ENCODE measurements at regions not wholly inside any gene's neighbourhood (a gene's known extent, or its start where the extent isn't known, plus 50 kb on each side); places are given as distances from the start of the nearest gene placed in this dataset.

- H3K4me2 ChIP-seq (ENCODE audit: low read depth, low read length): no peak overlapping the region
- no peaks in the 10 kb centered on the region for H3K79me2 ChIP-seq (ENCODE audit: low read length)
- no peaks in the 10 kb centered on the region for H3K27me3 ChIP-seq (replicated peaks; ENCODE audit: insufficient read depth, low read length)
- no peaks in the 10 kb centered on the region for H3K9me3 ChIP-seq (replicated peaks; ENCODE audit: insufficient read depth, low read length)
- H3K27ac ChIP-seq (ENCODE audit: low read length): no peak overlapping the region
- no peaks in the 10 kb centered on the region for H3F3A ChIP-seq (ENCODE audit: insufficient read depth, low read length)
- no peak overlapping the region for H2AFZ ChIP-seq (ENCODE audit: low read length)
- no peak for DNase-seq
- H3K4me3 ChIP-seq (ENCODE audit: low read length): no peak overlapping the region
- no peaks in the 10 kb centered on the region for H3K9me2 ChIP-seq (replicated peaks; ENCODE audit: insufficient read depth, low read length)
- TF ChIP-seq EZH2phosphoT487 (IDR thresholded peaks at IDR 0.05; ENCODE audit: low read length) (no peak), EZH2 (optimal IDR thresholded peaks at IDR 0.05; ENCODE audit: low read depth, low read length) (no peak), CTCF (IDR thresholded peaks at IDR 0.05; ENCODE audit: low read length) (no peak)
- H3K36me3 ChIP-seq (replicated peaks; ENCODE audit: insufficient read depth, low read length): no peaks in the 10 kb centered on the region
- H3K4me1 ChIP-seq (ENCODE audit: low read length): no peaks in the 10 kb centered on the region
- H3K9ac ChIP-seq (ENCODE audit: low read length): no peak overlapping the region
- no peaks in the 10 kb centered on the region for H4K20me1 ChIP-seq (ENCODE audit: insufficient read depth, low read length)
Observed at GRCh38 chr9:21615446-21615845, 133.3 kb upstream of the IFNE start.

DNA sequence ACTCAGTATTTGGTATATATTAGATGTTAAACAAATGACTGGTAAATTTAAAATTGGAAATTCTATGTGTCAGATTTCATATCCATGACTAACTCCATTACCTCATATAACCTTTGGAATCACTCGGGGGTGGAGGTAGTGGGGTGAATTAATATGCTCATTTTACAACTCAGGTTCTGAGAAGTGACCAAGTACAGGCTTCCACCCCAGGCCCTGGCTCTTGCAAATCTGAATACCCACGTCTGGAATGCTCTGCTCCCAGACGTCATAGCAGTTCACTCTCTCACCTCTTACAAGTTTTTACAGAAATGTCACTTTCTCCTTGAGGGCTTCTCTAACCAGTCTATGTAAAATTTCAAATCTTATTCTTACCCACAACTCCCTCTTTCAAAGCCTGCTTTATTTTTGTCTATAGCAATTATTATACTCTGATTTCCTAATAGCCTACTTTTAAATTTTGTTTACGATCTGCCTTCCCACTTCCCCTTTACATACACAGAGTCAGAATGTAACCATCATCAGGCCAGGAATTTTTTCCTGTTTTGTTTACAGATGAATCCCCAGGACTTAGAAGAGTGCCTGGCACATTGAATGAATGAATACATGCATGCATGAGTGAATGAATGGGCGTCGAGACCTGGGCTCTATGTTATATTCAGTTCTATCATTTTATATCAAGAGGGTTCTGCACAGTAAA, 134.1 kb upstream of the IFNE start:
- Histone ChIP-seq H2AFZ (ENCODE audit: low read length) (no peak overlapping the region), H3K9me3 (replicated peaks; ENCODE audit: insufficient read depth, low read length) (no peaks in the 10 kb centered on the region), H3K4me2 (ENCODE audit: low read depth, low read length) (no peak overlapping the region), H3K9ac (ENCODE audit: low read length) (no peak overlapping the region), H3F3A (ENCODE audit: insufficient read depth, low read length) (no peaks in the 10 kb centered on the region), H3K4me1 (ENCODE audit: low read length) (no peaks in the 10 kb centered on the region), H3K27ac (ENCODE audit: low read length) (no peak overlapping the region), H3K27me3 (replicated peaks; ENCODE audit: insufficient read depth, low read length) (no peaks in the 10 kb centered on the region), H3K9me2 (replicated peaks; ENCODE audit: insufficient read depth, low read length) (no peaks in the 10 kb centered on the region), H3K36me3 (replicated peaks; ENCODE audit: insufficient read depth, low read length) (no peaks in the 10 kb centered on the region), H4K20me1 (ENCODE audit: insufficient read depth, low read length) (no peaks in the 10 kb centered on the region), H3K4me3 (ENCODE audit: low read length) (no peak overlapping the region), H3K79me2 (ENCODE audit: low read length) (no peaks in the 10 kb centered on the region)
- TF ChIP-seq EZH2phosphoT487 (IDR thresholded peaks at IDR 0.05; ENCODE audit: low read length) (no peak), EZH2 (optimal IDR thresholded peaks at IDR 0.05; ENCODE audit: low read depth, low read length) (no peak), CTCF (IDR thresholded peaks at IDR 0.05; ENCODE audit: low read length) (no peak)
- no peak for DNase-seq

- H3K27me3 ChIP-seq (replicated peaks; ENCODE audit: insufficient read depth, low read length): no peaks in the 10 kb centered on the region
- no peaks in the 10 kb centered on the region for H3K79me2 ChIP-seq (ENCODE audit: low read length)
- H3K4me2 ChIP-seq (ENCODE audit: low read depth, low read length): no peak overlapping the region
- no peak for DNase-seq
- no peak overlapping the region for H3K9ac ChIP-seq (ENCODE audit: low read length)
- H3K27ac ChIP-seq (ENCODE audit: low read length): no peak overlapping the region
- H3K4me1 ChIP-seq (ENCODE audit: low read length): no peaks in the 10 kb centered on the region
- H2AFZ ChIP-seq (ENCODE audit: low read length): no peak overlapping the region
- TF ChIP-seq EZH2phosphoT487 (IDR thresholded peaks at IDR 0.05; ENCODE audit: low read length): no peak
- no peak for TF ChIP-seq CTCF (IDR thresholded peaks at IDR 0.05; ENCODE audit: low read length)
- TF ChIP-seq EZH2 (optimal IDR thresholded peaks at IDR 0.05; ENCODE audit: low read depth, low read length): no peak
- H3K36me3 ChIP-seq (replicated peaks; ENCODE audit: insufficient read depth, low read length): no peaks in the 10 kb centered on the region
- no peaks in the 10 kb centered on the region for H3K9me3 ChIP-seq (replicated peaks; ENCODE audit: insufficient read depth, low read length)
- no peak overlapping the region for H3K4me3 ChIP-seq (ENCODE audit: low read length)
- no peaks in the 10 kb centered on the region for H4K20me1 ChIP-seq (ENCODE audit: insufficient read depth, low read length)
- H3K9me2 ChIP-seq (replicated peaks; ENCODE audit: insufficient read depth, low read length): no peaks in the 10 kb centered on the region
- H3F3A ChIP-seq (ENCODE audit: insufficient read depth, low read length): no peaks in the 10 kb centered on the region
Observed at GRCh38 chr9:21624675-21625644, 142.8 kb upstream of the IFNE start.

Data from MM.1S (cell line).